ENCODE measurements at regions not wholly inside any gene's neighbourhood (a gene's known extent, or its start where the extent isn't known, plus 50 kb on each side); places are given as distances from the start of the nearest gene placed in this dataset.
A peak's percentile ranks its signal among the peaks of the same experiment; 100 is the strongest.

DNA sequence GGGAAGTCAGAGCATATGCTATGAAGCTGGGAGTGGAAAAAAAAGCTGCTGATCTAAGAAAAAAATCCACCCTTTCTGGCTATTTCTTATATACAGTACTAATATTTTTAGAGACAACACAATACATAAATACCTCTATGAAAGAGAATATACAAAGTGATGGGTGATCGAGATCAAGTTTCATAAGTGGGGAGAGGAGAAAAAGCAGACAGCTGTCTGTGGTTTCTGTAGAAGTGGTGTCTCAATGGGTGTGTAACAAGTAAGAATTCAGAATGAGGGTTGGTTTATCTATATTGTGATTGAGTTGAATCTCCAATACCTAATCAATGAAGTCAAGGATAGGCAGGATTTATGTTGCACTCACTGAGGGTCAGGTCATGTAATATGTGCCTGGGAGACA is 191.0 kb downstream of the HNMT start:
- no peak for DNase-seq (ENCODE audit: extremely low read depth in 1 of 11, low read depth in 9 of 11, low spot score in 4 of 11)

DNA sequence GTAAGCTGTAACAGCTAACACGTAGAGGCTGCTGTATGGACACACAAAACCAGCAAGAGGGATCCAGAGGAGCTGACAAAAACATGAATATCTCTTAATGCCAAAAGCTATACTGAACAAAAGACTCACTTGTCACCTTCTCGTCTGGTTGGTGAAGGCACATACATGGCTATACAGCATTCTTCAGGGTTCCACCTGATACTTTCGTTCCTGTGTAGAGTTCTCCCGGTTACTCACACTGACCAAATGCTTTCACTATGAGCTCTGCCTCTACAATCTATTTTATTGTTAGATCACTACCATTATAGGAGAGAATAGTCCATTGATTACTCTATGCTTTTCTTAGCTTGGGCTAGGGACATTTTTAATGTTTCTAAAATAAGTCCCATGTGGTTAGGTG is 193.1 kb downstream of the HNMT start:
- no peak for DNase-seq (ENCODE audit: extremely low read depth in 1 of 11, low read depth in 9 of 11, low spot score in 4 of 11)

DNA sequence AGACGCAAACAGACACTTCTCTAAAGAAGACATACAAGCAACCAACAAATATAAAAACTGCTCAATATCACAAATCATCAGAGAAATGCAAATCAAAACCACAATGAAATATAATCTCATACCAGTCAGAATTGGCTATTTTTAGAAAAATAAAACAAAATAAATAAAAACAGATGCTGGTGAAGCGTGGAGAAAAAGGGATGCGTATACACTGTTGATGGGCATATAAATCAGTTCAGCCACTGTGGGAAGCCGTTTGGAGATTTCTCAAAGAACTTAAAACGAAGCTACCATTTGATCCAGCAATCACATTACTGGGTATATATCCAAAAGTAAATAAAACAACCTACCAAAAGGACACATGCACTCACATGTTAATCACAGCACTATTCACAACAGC is 206.2 kb downstream of the HNMT start:
- no peak for DNase-seq (ENCODE audit: extremely low read depth in 1 of 11, low read depth in 9 of 11, low spot score in 4 of 11)

DNA sequence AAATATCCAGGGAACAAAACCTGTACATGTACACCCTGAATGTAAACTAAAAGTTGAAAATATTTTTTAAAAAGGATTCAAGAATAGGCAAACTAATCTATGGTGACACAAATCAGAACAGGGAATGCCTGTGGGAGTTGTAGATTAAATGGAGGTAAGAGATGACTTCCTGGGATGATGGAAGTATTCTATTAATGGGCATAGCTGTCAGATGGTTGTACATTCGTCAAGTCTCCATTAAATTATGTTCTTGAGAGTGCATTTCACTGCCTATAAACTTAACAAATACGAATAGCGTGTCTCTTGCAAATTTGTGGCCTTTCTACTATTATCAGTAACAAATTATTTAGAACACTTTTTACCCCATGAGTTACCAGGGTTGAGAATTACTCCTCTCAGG is 207.0 kb downstream of the HNMT start:
- DNase-seq (ENCODE audit: extremely low read depth in 1 of 11, low read depth in 9 of 11, low spot score in 4 of 11): no peak

DNA sequence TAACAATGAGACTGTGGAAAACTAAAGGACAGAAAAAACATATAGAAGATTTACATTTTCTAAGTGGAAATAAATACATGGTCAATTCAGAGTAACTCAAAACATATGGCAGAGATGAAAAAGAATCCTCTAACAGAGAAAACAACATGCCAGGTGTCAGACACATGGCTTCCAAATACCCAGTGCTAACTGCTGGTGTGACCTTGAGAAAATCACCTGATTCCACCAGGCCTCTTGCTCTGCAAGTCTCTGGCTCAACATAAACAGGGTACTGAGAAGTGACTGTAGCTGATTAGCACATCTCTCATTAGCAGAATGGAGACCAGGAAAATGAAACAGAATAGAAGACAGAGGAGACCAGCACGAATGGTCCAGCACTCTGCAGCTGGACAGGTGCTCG is 210.8 kb downstream of the HNMT start:
- no peak for DNase-seq (ENCODE audit: extremely low read depth in 1 of 11, low read depth in 9 of 11, low spot score in 4 of 11)

DNA sequence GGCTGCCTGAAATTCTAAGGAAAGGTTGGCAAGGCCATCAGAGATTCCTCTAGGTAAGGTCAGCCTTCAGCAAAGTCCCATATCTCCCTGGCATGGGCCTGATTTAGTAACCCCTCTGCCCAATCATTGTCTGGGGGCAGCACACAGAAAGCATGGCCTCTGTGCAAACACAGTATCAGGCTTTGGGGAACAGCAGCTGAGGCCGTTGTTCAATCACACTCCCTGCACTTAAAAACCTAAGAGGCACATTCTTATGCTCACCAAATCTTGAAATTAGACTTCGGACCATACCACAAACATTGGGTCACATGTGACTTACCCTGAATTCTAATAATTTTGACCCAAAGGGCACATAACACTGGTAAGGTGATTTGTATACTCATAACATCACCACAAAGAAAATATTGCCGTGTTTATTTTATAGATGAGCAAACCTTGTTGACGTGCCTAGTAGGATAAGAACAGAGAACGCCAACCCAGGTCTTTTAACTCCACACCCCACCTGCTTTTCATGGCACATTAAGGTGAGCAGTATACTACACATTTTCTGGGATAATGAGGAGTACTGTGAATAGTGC is 212.7 kb downstream of the HNMT start:
- DNase-seq (ENCODE audit: extremely low read depth in 1 of 11, low read depth in 9 of 11, low spot score in 4 of 11): no peak

DNA sequence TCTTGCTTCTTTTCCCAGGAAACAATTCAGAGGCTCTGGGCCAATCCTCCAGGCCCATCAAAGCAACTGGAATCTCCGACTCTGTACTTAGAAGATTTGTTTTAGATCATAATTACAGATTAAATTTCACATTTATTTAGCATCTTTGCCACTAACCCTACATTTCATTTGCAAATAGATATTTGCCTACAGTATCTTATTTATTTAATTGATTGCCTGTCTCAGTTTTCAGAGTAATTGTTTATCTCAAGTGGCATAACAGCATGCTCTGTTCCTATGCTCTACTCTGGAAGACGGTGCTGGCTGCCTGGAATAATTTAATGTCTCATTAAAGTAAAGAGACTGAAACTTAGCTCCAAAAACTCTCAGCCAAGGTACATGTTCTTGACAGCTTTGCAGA is 213.4 kb downstream of the HNMT start:
- no peak for DNase-seq (ENCODE audit: extremely low read depth in 1 of 11, low read depth in 9 of 11, low spot score in 4 of 11)

DNA sequence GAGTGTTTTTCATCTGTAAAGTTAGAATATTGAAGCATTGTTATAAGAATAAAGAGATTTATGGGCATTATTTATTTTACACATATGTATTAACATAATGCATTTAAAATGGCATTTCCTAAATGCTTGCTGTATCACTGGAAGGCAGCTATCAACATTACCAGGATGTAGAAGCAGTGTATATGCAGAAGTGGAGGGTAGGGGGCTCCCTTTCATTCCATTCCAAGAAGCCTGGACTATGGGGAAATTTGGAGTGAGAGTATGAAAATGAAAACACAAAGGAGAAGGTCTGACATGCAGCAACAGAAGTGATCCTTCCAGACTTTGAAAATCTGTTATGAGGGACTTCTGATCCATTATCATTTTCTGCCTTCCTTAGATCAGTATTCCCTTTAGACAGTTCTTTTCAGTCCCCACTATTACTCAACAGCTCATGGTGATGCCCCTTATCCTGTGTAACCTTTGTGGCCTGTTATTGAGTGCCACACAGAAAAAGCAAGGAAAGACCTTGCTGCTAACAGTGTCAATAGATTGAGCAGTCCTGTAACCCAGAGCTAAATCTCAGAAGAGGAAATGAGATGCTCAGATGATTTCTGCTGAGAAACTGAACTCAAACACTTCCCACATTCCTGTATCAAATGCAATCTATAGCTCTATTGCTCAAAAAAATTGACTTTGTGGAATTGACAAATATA is 216.6 kb downstream of the HNMT start:
- peak in 2 of 11 donors; percentile 2 to 9 for DNase-seq (ENCODE audit: extremely low read depth in 1 of 11, low read depth in 9 of 11, low spot score in 4 of 11)

DNA sequence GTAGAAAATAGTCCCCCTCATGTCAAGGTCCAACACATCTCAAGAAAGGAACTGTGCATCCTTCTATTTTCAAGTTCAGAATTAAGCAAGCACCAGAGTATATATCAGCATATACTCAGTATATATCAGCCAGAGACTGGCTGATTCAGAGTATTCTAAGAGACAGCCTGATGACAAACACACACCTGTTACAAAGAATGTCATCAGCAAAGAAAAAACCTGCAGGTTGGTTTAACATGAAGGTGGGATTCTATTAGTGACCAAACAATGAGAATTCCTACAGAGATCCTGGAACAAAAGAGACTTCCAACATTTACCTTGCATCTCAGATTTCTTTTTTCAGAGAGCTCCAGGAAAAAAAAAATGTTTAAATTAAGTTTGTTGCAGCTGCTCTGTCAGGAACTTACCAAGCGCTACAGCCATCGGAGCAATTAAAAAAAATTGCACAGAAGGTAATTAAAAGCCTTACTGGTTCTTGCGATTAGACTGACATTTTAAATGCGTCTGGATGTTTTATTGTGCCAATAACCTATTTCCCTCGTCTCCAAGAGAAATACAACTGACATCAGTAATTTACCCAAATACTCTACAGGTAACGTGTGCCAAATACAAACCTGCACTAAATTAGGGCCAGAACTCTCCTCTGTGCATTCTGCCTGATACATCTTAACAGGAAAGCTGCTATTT is 218.1 kb downstream of the HNMT start:
- DNase-seq (ENCODE audit: extremely low read depth in 1 of 11, low read depth in 9 of 11, low spot score in 4 of 11): peak in 1 of 11 donors; percentile 2

DNA sequence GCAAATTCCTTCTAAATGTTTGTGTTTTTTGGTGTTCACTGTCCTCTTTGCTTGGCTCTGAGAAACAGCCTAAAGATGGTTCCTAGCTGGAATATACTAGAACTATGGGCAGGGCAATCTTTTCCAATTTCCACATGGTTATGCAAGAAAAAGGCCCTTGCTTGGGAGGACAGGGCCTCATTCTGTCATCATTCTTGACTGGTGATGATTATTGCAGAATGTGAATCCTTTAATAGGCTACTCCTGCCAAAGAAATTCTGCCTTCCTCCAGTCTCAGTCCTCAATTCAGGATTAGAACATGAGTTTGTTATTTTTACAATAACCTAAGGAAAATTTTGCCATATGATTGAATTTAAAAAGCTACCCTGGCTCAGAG is 218.7 kb downstream of the HNMT start:
- no peak for DNase-seq (ENCODE audit: extremely low read depth in 1 of 11, low read depth in 9 of 11, low spot score in 4 of 11)

DNA sequence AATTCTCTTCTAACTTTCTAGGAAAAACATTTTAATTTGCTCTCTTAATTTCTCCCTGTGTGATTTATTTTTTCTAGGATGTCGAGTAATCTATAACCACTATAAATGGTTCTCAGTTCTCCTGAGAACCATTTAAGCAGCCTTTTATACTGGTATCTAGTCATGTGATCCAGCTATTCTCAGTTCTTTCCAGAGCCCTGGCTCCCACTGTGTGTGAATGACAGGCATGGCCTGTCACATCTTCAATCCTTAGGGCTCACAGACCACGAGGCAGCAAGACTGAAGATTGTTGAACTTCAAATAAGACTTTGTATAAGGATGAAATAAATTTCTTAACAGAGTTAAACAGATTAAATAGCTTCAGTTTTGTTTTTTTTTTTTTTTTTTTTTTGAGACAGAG is 219.4 kb downstream of the HNMT start:
- no peak for DNase-seq (ENCODE audit: extremely low read depth in 1 of 11, low read depth in 9 of 11, low spot score in 4 of 11)

DNA sequence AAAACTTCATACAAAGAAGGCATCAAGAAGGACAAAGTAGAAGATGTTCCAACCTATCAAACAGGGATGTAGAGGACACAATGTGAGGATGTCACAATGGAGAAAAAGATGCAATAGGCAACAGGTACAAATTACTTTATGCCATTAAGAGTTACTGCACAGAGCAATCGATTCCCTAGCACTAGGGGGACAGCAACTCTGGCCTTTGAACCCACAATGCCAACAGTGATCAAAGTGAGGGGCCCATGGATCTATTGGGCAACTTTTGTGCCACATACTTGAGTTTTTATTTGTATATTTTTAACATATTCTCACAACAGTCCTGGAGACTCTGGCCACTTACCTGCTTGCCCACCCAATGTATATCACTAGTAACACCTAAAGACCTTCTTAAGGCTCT is 220.2 kb downstream of the HNMT start:
- DNase-seq (ENCODE audit: extremely low read depth in 1 of 11, low read depth in 9 of 11, low spot score in 4 of 11): no peak

DNA sequence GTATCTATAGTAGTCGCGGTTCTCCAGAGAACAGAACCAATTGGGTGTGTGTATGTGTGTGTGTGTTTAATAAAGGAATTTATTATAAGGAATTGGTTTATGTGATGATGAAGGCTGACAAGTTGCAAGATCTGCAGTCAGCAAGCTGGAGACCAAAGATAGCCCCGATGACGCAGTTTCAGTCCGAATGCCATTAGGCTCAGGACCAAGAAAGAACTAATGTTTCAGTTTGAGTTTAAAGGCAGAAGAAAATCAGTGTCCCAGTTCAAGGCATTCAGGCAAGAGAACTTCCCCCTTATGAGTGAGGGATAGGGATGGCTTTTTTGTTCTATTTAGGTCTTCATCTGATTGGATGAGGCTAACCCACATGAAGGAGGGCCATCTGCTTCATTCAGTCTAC is 221.6 kb downstream of the HNMT start:
- no peak for DNase-seq (ENCODE audit: extremely low read depth in 1 of 11, low read depth in 9 of 11, low spot score in 4 of 11)

DNA sequence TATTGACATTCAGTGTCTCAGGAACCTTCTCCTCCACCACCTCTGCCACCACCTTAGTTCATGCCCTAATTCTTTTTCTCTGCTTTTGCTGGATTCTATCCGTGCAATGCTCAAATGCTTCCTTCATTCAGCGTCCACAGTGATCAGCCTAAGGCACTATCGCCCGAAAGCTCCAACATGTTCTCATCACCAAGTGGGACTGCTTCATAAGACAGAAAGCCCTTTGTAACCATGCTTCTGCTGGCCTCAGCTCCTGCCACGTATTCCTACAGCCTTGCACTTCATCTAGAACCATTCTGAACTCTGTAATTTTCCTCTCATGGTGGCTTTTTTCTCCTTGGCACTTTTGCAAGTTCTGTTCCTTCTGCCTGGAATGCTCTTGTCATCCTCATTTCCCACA is 222.9 kb downstream of the HNMT start:
- DNase-seq (ENCODE audit: extremely low read depth in 1 of 11, low read depth in 9 of 11, low spot score in 4 of 11): no peak

DNA sequence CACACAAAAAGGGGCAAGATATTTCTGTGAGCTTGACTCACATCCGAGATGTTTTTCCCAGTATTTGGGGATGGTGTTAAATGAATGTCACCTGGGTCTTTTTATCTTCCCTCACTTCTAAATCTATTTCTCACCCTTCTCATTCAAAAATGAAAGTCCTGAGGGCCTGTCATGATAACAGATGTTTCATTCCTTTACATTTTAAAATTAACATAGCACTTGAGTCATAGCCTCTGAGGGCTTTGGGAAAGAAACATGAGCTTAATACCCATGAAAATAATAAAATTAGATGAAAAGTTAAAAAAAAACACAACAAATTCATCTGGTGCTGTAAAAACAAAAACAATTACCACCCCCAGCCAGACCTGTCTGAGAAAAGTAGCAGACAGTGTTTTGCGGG is 226.7 kb downstream of the HNMT start:
- DNase-seq (ENCODE audit: extremely low read depth in 1 of 11, low read depth in 9 of 11, low spot score in 4 of 11): no peak

DNA sequence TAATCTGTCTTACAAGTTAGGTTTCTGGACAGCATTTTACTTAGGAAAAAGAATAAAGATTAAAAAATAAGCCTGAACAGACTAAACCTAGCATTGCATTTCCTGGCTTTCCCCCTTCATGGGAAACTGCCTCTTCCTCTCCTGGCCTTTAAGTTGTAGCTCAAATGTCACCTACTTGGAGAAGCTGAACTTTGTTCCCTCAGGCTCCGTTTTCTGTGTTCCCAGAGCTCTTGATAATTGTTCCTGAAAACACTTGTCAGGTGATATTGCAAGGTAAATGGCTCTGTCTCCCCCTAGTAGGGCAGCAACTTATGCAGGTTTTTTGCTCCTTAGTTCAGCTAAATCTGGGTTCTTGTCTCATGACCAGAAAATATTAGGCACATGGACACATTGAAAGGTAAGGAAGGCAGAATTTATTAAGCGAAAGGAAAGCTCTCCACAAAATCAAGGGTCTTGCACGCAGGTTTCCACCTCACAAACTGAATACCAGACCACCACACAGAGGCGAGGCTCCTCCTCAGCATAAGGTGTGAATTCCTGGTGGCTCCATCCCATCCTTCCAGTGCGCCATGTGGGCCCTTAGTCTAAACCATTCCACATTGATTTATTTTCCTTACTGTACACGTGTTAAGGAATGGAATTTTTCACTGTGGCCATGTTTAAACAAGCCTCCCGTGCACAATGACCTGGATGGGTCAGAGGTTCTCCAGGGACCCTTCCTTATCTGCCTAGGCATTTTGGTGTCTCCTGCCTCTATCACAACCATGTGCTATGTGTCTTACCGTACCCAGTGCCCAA is 229.3 kb downstream of the HNMT start:
- DNase-seq (ENCODE audit: extremely low read depth in 1 of 11, low read depth in 9 of 11, low spot score in 4 of 11): no peak

DNA sequence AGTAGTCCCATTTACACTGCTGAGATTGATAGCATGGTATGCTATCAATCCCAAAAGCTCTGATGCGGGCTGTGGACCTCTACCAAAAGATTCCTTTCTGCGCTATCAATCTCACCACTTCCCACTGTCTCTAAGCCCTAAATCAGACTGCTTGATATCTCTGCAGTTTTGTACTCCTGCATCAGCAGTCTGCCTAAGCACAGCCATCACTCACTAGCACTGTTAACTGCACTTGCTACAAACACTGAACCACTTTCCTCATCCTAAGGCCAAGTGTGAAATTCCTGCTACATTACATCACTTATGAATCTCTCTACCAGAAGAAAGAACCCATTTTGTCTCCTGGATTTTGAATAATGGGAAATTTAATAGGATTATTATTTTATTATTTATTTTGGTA is 237.0 kb downstream of the HNMT start:
- no peak for DNase-seq (ENCODE audit: extremely low read depth in 1 of 11, low read depth in 9 of 11, low spot score in 4 of 11)

DNA sequence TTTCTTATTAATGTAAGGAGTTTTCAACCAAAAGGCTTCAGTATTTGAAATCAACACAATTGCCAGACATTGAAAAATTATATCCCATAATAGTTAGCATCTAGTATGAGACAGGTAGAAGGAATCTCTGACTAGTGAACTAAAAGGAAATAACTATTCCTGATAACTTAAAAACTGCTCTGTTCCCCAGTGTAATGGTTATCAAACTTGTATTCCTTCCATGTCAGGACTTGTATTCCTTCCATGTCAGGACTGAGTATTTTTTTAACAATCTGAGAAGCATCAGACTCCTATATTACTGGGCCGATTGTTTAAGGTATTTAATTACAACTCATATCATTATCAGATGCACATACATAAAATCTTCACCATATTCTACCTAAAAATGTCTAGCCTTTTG is 238.5 kb downstream of the HNMT start:
- DNase-seq (ENCODE audit: extremely low read depth in 1 of 11, low read depth in 9 of 11, low spot score in 4 of 11): no peak

DNA sequence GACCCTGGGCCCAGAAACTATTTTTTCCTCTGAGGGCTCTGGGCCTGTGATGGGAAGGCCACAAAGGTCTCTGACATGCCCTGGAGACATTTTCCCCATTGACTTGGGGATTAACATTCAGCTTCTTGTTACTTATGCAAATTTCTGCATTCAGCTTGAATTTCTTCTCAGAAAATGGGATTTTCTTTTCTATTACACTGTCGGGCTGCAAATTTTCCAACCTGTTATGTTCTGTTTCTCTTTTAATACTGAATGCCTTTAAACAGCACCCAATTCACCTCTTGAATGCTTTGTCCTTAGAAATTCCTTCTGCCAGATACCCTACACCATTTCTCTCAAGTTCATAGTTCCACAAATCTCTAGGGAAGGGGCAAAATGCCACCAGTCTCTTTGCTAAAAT is 241.0 kb downstream of the HNMT start:
- DNase-seq (ENCODE audit: extremely low read depth in 1 of 11, low read depth in 9 of 11, low spot score in 4 of 11): no peak

All from renal cortex interstitium (tissue), 11 donors.